ENCODE measurements at regions not wholly inside any gene's neighbourhood (a gene's known extent, or its start where the extent isn't known, plus 50 kb on each side); places are given as distances from the start of the nearest gene placed in this dataset.
"Not testable (repeated sequence)": the region's sequence is repeated elsewhere in the genome, so short reads cannot be mapped to it uniquely, and the experiment has no call there.

GRCh38 chr13:68527167-68527566 is 1297.0 kb upstream of the PCDH9 start:
- TF ChIP-seq REST (IDR thresholded peaks at IDR 0.05; ENCODE audit: low read depth, low read length); RAD21 (IDR thresholded peaks at IDR 0.05; ENCODE audit: low read length); TEAD4 (IDR thresholded peaks at IDR 0.05; ENCODE audit: borderline replicate concordance, insufficient read depth); GABPA (IDR thresholded peaks at IDR 0.05; ENCODE audit: low read depth); MAX (IDR thresholded peaks at IDR 0.05; ENCODE audit: low read depth); NRF1 (IDR thresholded peaks at IDR 0.05; ENCODE audit: low read depth, low read length): not testable (repeated sequence)
- TF ChIP-seq, protein P1, sequence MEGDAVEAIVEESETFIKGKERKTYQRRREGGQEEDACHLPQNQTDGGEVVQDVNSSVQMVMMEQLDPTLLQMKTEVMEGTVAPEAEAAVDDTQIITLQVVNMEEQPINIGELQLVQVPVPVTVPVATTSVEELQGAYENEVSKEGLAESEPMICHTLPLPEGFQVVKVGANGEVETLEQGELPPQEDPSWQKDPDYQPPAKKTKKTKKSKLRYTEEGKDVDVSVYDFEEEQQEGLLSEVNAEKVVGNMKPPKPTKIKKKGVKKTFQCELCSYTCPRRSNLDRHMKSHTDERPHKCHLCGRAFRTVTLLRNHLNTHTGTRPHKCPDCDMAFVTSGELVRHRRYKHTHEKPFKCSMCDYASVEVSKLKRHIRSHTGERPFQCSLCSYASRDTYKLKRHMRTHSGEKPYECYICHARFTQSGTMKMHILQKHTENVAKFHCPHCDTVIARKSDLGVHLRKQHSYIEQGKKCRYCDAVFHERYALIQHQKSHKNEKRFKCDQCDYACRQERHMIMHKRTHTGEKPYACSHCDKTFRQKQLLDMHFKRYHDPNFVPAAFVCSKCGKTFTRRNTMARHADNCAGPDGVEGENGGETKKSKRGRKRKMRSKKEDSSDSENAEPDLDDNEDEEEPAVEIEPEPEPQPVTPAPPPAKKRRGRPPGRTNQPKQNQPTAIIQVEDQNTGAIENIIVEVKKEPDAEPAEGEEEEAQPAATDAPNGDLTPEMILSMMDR (IDR thresholded peaks at IDR 0.05), result not testable (repeated sequence)

Data from SK-N-SH (cell line).